Activated CD4-positive, alpha-beta T cell treated with anti-CD3 and anti-CD28 coated beads, Interleukin-2, amount 50 U/mL, for 1 hour (primary cell): ENCODE measurements at regions not wholly inside any gene's neighbourhood (a gene's known extent, or its start where the extent isn't known, plus 50 kb on each side); places are given as distances from the start of the nearest gene placed in this dataset.

Experiments used
- DNase-seq: peaks from one replicate; pipeline ENCODE4 v3.0.0-alpha.2; 2020

DNA sequence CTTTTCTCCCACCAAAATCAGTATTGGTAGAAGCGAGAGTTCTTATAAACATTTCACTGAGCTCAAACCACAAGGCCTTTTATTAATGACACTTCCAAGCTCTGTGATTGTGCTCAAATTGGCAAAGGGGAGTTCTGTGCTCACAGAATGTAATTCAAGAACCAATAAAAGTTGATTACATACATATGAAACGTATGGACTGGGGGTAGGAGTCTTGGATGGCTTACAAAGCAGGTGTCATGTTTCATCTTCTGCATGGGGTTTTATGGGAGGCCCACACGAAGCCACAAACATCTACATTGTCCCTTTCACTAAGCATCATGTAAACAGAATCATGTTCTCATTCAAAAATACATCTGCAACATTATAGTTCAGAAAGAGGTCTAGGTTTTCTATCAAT lies 828.3 kb downstream of the VRK1 start:
- no peak for DNase-seq

DNA sequence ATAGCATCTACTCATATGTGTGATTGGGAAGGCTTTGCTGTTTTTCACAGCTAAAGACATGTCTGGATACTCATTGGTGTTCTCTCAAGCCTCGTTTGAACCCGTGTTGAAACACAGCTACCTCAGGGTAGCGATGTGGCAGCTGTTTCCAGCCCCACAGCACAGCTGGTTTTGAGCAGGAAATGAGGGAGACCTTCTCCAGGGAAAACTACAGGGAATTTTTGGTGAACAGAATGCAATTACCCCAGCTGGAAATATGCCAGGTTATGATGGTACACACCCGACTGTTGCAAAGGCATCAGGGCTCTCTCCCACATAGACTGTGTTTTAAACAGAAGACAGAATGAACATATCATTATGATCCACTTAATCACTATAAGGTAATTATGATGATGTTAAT lies 828.9 kb downstream of the VRK1 start:
- no peak for DNase-seq

DNA sequence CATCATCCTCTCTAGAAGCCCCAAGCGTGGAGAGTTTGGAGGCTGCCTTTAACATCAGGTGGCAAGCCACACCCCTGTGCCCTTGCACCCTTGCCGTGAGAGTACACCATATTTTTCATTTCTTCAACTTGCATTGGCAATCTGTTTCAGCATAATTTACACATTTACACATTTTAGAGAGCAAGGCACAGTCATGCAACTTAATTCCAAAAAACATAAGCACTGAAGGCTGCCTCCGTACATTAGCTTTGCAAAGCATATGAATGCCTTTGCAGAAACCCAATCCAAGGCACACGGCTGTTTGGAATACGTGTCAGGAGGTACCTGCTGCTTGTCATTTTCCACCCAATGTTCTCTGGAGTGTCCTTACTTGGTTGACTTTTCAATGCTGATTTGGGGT lies 833.1 kb downstream of the VRK1 start:
- no peak for DNase-seq

DNA sequence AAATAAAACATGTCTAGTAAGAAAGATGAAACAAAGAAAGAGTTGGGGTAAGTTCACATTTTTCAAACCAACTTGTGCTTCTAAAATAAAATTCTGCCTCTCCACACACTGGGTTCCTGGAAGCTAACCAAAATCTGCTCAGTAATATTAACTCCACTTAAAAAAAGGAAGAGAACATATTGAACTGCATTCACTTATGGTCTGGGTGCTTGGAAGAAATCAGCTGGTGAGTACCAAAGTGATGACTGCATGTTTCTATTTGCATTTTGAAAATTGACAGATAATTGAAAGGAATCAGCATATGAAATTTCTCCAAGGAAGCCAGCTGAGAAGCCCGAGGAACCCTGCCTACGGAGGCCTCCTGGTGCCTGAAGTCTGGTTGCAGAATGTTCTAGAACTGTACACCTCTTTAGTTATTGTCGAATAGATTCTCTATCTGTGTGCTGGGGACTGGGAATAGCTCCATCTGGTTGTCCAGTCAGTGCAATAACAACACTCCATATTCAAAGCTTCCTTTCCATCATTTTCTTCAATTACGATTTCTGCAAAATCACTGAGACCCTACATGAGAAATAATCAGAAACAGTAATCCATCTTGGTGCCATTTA lies 836.1 kb downstream of the VRK1 start:
- no peak for DNase-seq

DNA sequence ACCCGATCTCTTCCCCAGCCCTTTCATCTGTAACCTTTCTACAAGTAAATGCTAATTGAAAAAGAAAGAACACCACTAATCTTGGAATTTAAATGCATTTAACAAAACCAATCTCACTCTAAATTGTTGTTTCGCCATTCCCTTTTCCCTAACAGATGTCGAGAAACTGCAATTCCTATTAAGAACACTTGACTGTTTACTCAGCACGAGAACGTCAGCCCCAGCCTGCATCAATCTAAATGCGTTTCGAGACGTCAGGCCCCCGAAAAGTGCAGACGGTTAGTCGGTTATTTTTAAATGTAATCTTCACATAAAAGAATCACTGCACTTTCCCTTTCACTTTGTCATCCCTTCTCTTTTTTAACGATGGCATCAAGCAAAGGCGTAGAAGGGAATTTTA lies 837.6 kb downstream of the VRK1 start:
- peak; percentile 34 for DNase-seq

DNA sequence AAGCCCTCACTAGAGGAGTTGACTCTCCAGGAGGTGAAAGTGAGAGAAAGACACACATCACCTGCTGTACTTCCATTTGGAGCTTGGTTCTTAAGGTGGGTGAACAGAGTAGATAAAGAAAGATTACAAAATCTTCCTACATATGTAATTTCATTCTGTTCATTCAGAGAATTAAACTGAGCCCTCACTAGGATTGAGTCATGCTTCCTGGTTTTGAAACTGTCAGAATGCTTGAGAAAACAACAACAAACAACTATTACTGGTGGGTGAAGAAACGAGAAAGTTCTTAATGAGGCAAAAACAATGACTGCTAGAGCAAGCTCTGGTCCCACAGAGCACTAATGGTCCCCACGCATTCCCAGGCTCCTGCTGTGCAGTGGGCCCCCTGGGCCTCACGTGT lies 841.7 kb downstream of the VRK1 start:
- DNase-seq, result no peak

DNA sequence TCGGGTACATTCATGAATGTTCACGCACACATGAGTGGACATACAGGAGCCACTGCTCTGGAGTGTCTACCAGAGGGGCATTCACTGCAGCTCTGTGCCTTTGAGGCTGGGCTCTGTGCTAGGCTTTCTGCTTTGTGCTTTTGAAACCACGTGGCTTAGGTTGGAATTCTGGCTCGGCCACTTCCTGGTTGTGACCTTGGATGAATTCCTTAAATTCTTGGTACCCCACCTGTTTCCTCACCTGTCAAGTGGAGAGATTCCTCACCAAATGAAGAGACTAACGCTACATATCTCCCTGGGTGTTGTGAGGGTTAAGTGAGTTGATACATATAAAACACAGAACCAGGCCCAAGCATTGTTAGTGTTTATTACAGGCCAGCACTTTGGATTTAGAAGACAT lies 842.8 kb downstream of the VRK1 start:
- DNase-seq, result no peak

DNA sequence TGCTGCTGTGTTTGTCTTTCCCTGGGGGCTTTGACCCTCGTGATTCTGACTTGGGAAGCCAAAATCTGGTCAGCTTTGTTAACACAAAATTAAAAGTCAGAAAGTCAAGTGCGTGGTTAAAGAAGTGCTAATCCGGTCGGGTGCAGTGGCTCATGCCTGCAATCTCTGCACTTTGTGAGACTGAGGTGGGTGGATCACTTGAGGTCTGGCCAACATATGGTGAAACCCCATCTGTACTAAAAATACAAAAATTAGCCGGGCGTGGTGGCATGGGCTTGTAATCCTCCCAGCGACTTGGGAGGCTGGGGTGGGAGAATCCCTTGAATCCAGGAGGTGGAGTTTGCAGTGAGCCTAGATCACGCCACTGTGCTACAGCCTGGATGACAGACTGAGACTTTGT lies 844.6 kb downstream of the VRK1 start:
- DNase-seq, result no peak

DNA sequence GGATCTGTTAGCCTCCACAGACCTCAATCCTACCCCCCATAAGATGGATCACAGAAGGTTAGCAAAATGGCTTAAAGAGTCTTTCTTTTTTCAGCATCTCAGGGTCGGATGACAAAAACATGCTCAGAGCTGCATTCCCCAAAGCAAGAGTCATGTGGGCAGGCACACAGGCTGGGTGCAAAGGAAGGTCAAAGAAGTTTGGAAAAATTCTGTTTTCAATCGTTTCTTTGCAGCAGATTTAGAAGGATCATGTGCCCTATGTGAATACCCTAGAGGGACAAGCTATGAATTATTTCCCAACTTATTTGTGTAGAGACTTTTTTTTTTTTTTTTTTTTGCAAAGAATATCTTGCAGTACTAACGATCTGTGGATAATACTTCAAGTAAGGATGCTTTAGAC lies 845.4 kb downstream of the VRK1 start:
- DNase-seq, result no peak

DNA sequence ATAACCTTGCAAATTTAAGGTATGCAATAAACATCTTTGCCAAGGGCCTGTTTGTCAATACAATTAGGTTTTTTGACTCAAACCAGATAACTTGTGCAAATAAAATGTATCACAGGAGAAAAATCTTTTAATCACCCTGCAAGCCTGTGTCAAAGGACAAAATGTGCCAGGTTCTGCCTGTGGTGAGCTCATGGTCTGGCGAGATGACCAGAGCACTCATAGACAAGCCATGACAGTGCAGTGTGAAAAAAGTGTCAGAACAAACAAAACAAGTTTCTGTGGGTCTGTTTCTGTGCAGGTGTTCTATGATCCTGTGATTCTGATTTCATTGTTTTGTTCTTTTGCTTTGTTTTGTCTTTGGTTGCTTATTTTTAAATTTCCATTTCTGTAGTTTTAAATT lies 847.2 kb downstream of the VRK1 start:
- DNase-seq, result no peak

DNA sequence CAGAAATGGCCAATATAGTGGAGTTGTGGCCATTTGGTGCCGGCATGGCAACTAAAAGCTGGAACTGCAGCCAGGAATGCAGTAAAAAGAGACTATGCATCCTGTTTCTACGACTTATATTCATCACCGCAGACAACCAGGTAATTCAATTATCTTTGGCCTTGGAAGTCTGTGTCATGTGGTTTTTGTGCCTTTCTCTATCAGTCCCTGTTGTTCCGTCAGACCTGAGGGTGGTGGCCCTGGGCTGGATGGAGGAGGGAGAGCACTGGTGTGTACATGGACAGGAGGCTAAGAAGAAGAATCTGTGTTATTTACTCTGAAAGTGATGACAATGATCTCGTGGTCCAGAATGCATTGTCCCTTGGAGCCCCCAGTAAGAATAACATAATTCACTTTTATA lies 852.6 kb downstream of the VRK1 start:
- DNase-seq, result no peak

DNA sequence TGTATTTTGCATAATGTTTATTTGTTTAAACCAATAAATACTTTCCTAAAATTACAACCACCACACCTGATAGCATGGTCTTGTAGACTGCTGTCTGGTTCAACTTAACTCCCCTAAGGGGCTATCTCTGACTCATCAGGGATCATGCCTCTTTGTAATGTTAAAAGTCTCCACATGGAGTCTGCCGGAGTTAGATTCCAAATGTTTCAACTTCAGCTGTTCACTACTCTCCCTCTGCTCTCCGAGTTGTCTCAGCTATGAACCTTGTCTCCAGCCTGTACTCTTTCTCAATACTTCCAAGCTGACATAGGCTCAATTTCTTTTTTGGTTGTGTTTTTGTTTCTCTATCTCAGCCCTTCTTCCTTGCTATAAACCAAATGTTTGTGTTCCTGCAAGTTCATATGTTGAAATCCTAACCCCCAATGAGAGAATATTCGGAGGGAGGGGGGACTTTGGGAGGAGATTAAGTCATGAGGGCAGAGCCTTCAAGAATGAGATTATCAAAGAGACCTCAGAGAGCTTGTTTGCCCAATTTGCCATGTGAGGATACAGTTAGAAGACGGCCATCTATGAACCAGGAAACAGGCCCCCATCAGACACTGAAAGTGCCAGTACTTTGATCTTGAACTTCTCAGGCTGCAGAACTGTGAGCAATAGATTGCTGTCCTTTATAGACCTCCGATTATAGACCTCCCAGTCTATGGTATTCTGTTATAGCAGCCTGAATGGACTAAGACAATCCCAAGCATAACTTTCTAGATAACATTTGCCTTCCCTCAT lies 858.2 kb downstream of the VRK1 start:
- no peak for DNase-seq

DNA sequence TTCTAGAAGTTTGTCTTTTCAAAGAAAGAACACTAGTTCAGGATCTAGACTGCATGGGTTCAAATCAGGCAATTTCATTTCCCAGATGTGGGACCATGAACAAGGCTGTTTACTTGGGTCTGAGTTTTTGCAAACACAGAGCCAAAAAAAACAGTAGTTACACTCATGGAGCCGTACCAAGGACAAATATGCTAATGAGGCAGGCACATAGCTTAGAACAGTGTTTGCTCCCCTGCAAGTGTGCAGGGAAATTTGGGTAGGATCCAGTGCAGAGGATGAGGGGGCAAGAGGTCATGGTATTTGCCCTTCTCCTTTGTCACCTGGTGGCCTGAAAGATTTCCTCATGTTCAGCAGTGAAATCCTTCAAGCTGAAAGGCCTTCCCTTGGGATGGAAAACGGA lies 860.4 kb downstream of the VRK1 start:
- DNase-seq, result no peak

DNA sequence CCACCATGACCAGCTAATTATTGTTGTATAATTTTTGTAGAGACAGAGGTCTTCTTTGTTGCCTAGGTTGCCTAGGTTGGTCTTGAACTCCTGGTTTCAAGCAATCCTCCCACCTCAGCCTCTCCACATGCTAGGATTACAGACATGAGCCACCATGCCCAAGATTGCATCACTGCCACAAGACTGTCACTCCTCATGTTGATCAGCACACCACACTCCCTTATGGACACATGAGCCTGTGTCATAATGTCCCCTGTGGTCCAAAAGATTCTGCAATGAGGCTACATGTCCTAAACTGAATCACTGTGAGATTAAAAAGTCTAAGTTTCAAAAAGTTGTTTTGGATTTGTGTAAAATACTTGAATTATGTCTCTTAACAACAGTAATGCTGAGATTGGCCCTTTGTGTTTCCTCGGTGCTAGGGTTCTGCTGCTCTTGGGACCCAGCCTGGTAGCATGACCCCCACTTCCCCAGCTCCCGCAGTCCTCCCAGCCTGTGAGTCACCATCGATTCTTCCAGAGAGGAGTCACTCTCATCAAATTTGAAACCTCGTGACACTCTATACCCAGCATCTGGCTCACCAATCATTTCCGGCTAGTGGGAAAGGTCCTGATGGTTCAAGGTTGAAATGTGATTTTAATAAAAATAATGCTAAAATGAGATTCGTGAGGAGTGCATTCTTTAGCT lies 890.9 kb downstream of the VRK1 start:
- no peak for DNase-seq

DNA sequence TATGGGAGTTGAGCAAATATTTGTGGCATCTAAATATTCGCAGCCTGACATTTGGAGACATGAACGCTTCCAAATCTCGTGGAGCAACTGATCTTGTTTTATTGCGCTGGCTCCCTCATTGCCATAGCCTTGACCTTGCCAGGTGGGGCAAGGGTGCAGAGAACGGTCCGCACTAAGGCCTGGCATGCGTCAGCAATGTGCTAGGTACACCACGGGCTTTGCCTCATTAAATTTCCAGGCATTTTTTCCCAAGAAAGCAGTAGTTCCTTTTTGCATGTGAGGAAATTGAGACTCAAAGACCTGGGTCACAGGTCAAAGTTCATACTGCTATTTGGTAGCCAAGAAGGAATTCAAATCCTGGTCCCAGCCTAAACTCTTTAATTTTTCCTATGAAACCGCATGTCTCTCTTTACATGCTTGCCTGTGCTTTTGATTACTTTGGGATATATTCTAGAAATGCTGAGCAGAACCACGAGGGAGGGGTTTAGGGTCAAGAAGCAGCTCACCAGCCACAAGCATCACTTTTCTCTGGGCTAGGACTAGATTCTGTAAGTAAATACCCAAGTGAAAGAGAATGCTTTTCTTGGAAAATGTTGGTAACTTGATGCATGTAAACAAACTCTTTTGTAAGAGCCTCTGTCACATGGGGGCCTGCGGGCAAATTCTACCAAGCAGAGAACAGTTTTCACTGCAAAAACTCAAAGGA lies 891.6 kb downstream of the VRK1 start:
- no peak for DNase-seq

DNA sequence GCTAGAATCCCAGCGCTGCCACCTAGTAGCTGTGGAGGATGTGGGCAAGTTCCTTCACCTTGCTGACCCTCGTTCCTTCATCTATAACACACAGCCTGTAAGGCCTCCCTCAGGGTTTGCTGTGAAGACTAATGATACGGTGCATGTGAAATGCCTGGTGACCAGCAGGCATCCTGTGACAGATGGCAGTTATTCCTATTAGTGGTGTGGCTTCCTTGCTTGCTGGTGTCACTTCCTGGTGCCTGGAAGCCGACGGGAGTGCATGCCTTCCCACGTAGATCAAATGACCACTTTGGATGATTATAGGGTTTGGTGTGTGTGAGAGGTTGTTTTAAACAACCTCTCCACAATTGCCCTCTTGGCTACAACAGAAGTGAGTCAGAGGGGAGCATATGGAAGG lies 894.9 kb downstream of the VRK1 start:
- DNase-seq, result no peak

DNA sequence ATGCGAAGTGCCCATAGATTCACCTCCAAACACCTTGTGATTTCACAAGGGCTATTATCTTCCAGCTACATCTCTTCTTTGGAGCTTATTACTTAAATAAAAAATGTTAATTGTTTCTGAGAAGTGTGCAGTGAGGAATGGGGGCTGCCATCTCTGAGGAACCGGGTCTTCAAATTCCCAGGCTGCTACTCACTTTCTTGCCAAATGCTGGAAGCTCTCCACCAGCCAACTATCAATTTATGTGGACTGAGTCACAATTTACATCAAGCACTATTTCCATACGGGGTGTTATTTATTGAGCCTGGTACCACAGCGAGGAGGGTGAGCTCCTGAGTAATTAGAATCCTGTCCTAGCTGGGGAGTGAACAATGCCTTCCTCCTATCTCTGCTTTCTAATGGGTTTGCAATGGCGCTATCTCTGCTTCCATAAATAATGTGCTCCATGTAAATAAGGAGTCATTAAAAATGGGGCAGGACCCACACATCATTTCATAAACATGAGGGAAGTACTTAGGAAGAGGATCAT lies 898.3 kb downstream of the VRK1 start:
- DNase-seq, result no peak

DNA sequence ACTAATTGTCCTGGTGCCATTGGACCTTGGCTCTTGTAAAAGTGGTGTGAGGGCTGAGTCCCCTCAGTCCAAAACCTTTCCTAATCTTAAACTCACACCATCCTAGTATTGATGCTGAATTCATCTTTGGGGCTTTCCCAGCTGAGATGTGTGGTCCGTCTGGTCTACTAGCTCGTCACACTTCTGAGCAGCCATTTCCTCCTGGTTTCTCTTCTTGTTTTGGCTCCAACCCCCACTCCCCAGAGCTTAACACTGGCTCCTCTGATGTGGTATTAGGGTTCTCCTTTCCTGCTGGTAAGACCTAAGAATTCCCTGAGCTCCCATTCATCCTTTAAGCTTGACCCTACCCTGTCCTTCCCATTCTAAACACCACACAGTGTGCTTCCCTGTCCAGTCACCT lies 900.6 kb downstream of the VRK1 start:
- no peak for DNase-seq

DNA sequence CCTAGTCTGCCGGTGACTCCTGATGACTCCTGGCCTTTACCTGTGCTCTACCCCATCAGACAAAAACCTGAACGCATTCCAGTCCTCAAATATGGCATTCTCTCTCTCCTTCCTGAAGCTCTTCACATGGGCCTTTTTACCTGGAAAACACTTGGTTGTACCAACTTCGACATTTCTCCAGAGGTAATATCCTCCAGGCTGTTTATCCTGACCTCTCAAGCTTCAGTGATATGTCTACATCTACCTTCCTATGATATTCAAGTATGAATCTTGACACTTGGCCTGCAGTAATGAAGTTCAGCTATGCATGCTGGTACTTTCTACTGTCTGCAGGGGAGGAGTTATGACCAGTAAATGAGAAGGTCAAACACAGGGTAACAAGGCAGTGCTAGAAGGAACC lies 901.8 kb downstream of the VRK1 start:
- no peak for DNase-seq

DNA sequence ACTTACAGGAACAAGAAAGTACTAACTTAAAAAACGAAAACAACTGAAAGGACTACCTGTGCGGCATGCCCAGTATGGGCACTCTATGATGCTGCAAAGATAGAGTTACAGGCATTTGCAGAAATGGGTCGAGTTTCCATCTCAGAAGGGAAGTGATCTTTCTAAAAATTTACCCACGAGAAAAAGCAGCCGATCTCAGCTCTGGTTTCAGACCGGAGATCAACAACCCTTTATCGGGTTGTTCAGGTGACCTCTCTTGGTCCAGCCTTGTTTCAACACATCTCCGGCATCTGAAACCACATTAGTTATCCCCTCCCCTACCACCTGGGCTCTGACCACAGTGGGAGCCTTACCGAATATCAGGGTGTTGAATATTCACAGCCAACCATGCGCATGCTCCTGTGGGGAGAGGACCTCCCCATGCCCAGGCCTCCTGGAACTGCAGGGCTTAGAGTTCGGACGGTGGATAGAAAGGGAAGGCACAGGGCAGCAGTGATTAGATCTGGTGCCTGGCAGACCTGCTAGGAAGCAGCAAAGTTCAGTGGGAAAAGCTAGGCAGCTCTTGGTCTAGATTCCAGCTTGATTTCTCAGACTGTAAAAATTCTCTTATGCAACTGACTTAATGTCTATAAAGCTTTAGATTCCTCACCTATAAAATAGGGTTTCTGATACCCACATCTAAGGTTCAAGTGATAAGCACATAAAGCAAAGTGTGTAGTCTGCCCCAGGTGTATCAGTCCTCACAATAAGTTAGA lies 906.0 kb downstream of the VRK1 start:
- no peak for DNase-seq

DNA sequence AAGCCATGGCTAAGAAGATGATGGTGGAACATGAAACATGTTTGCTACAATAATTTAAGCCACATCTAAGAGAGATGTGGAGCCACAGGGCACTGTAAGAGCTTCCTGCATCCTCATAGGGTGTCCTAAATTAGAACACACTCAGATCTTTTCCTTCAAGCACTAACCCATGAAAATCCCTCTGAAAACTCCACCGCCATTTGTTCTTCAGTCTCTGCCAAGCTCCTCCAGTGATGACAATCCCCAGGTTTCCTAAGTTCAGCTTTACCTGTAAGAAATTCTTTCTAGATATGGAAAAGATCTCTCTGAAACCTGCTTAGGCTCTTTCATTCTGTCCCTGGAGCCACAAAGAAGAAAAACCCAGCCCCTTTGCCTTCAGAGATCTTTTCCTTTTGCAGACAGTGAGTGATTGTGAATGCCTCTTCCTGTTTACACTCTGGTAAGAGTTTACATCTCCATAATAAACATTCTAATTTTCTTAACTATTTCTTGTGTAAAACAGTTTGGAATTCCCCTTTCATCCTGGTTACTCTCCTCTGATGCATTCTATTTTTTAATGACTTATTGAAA lies 907.2 kb downstream of the VRK1 start:
- DNase-seq, result no peak

DNA sequence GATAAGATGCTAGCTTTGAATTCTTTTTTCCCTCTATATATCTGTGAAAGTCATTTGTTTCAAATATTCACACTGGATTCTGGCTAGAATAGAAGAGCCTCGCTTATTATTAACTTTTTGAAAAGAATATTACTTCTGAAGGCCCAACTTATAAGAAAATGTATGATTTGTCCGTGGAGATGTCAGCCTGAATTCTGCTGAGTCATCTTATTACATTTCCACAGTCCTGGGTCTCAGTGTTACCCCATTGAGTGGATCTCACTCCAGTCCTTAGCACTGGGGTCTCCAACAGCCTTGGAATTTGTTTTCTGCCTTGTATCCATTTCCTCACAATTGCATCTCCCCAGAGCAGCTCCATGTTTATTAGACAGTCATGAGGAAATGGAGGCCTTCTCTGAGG lies 907.9 kb downstream of the VRK1 start:
- DNase-seq, result no peak
